T follicular helper cell (primary cell): ENCODE measurements at regions not wholly inside any gene's neighbourhood (a gene's known extent, or its start where the extent isn't known, plus 50 kb on each side); places are given as distances from the start of the nearest gene placed in this dataset.

Experiments used
- DNase-seq: peaks from one replicate; pipeline ENCODE4 v3.0.0-alpha.2; 2020; ENCODE audit warnings: low read depth

GRCh38 chr2:145344076-145344724, 824.3 kb upstream of the ZEB2 start:
- no peak for DNase-seq

- no peak for DNase-seq
Measured at GRCh38 chr2:145343287-145343686, 823.4 kb upstream of the ZEB2 start.

GRCh38 chr2:145341536-145341935, 821.6 kb upstream of the ZEB2 start:
- DNase-seq: no peak

GRCh38 chr2:145339646-145340045, 819.7 kb upstream of the ZEB2 start:
- no peak for DNase-seq

GRCh38 chr2:145332210-145332898, 812.4 kb upstream of the ZEB2 start:
- DNase-seq: no peak

- no peak for DNase-seq
Measured at GRCh38 chr2:145329971-145330370, 810.1 kb upstream of the ZEB2 start.

- no peak for DNase-seq
Measured at GRCh38 chr2:145325485-145325884, 805.6 kb upstream of the ZEB2 start.

GRCh38 chr2:145324748-145325147, 804.8 kb upstream of the ZEB2 start:
- DNase-seq: no peak

GRCh38 chr2:145323512-145323911, 803.6 kb upstream of the ZEB2 start:
- no peak for DNase-seq

- no peak for DNase-seq
Measured at GRCh38 chr2:145321344-145321743, 801.4 kb upstream of the ZEB2 start.

- DNase-seq: no peak
Measured at GRCh38 chr2:145316496-145316895, 796.6 kb upstream of the ZEB2 start.

- DNase-seq: no peak
Measured at GRCh38 chr2:145315053-145315452, 795.1 kb upstream of the ZEB2 start.

- DNase-seq: no peak
Measured at GRCh38 chr2:145314119-145314633, 794.3 kb upstream of the ZEB2 start.

- DNase-seq: no peak
Measured at GRCh38 chr2:145305889-145306288, 786.0 kb upstream of the ZEB2 start.

GRCh38 chr2:145304501-145304900, 784.6 kb upstream of the ZEB2 start:
- DNase-seq: no peak

GRCh38 chr2:145303536-145303935, 783.6 kb upstream of the ZEB2 start:
- DNase-seq: no peak

- DNase-seq: no peak
Measured at GRCh38 chr2:145302886-145303285, 783.0 kb upstream of the ZEB2 start.

- no peak for DNase-seq
Measured at GRCh38 chr2:145302451-145302850, 782.5 kb upstream of the ZEB2 start.

- DNase-seq: no peak
Measured at GRCh38 chr2:145299368-145299767, 779.4 kb upstream of the ZEB2 start.

GRCh38 chr2:145292166-145292565, 772.2 kb upstream of the ZEB2 start:
- no peak for DNase-seq

- no peak for DNase-seq
Measured at GRCh38 chr2:145290986-145291385, 771.1 kb upstream of the ZEB2 start.

- no peak for DNase-seq
Measured at GRCh38 chr2:145289946-145290345, 770.0 kb upstream of the ZEB2 start.

- no peak for DNase-seq
Measured at GRCh38 chr2:145288650-145289496, 769.0 kb upstream of the ZEB2 start.
